Naive B cell (primary cell): ENCODE measurements at regions not wholly inside any gene's neighbourhood (a gene's known extent, or its start where the extent isn't known, plus 50 kb on each side); places are given as distances from the start of the nearest gene placed in this dataset.
"Not testable (repeated sequence)": the region's sequence is repeated elsewhere in the genome, so short reads cannot be mapped to it uniquely, and the experiment has no call there.

Source experiments
- ATAC-seq, 2 donors: fragments of 150-1000 bp; cut with Tn5 transposase; 2 replicates each; pipeline ENCODE4 v1.10.0; 2021; ENCODE audit warnings: low read depth in 2 of 2, mild to moderate bottlenecking in 2 of 2, moderate library complexity in 2 of 2
- DNase-seq: peaks from one replicate; pipeline ENCODE4 v3.0.0; 2022
- H3K27ac Mint-ChIP-seq, 6 donors: one replicate each; pipeline ENCODE4 v1.8.0; 2020 to 2022; ENCODE audit warnings: mild to moderate bottlenecking in 6 of 6, mixed read lengths in 6 of 6, moderate library complexity in 5 of 6, inconsistent platforms in 2 of 6
- H3K27me3 Mint-ChIP-seq, 3 donors: one replicate each; pipeline ENCODE4 v1.8.0; 2021 to 2022; ENCODE audit warnings: mixed read lengths in 3 of 3, mild to moderate bottlenecking in 1 of 3
- H3K36me3 Mint-ChIP-seq, 2 donors: one replicate each; pipeline ENCODE4 v1.8.0; 2020 to 2022; ENCODE audit warnings: mixed read lengths in 2 of 2, inconsistent platforms in 1 of 2, mild to moderate bottlenecking in 1 of 2
- H3K4me1 Mint-ChIP-seq, 3 donors: one replicate each; pipeline ENCODE4 v1.8.0; 2020 to 2022; ENCODE audit warnings: mixed read lengths in 3 of 3, inconsistent platforms in 1 of 3, mild to moderate bottlenecking in 1 of 3, moderate library complexity in 1 of 3
- H3K4me3 Mint-ChIP-seq, 8 donors: one replicate each; pipeline ENCODE4 v1.8.0; 2020 to 2022; ENCODE audit warnings: mild to moderate bottlenecking in 8 of 8, mixed read lengths in 8 of 8, moderate library complexity in 8 of 8, inconsistent platforms in 2 of 8
- H3K9me3 Mint-ChIP-seq, 7 donors: one replicate each; pipeline ENCODE4 v1.8.0; 2020 to 2022; ENCODE audit warnings: mixed read lengths in 7 of 7, mild to moderate bottlenecking in 5 of 7, inconsistent platforms in 2 of 7, moderate library complexity in 1 of 7

- Mint-ChIP-seq H3K9me3 (peaks cover 0 to 5% (median 1%) of the 10 kb centered on the region in 7 donors), H3K27ac (no peak overlapping the region), H3K36me3 (no peaks in the 10 kb centered on the region), H3K4me1 (no peaks in the 10 kb centered on the region), H3K27me3 (peaks cover 0 to 15% (median 0%) of the 10 kb centered on the region in 3 donors), H3K4me3 (no peak overlapping the region)
- no peak for ATAC-seq
- DNase-seq: no peak
These were observed 183.6 kb downstream of the FAXC start for GRCh38 chr6:99165838-99166237.

- no peaks in the 10 kb centered on the region for H3K4me1 Mint-ChIP-seq
- ATAC-seq: no peak
- H3K36me3 Mint-ChIP-seq: peaks cover 0 to 7% of the 10 kb centered on the region in 2 donors
- no peak overlapping the region for H3K27ac Mint-ChIP-seq
- H3K4me3 Mint-ChIP-seq: no peak overlapping the region
- no peak for DNase-seq
- H3K27me3 Mint-ChIP-seq: peaks cover 19 to 35% (median 20%) of the 10 kb centered on the region in 3 donors
- peaks cover 0 to 13% (median 0%) of the 10 kb centered on the region in 7 donors for H3K9me3 Mint-ChIP-seq
These were observed 197.2 kb downstream of the FAXC start for GRCh38 chr6:99152347-99152643.

- Mint-ChIP-seq H3K9me3 (peaks cover 0 to 13% (median 0%) of the 10 kb centered on the region in 7 donors), H3K4me3 (no peak overlapping the region), H3K4me1 (no peaks in the 10 kb centered on the region), H3K27ac (no peak overlapping the region), H3K36me3 (peaks cover 0 to 7% of the 10 kb centered on the region in 2 donors), H3K27me3 (peaks cover 17 to 35% (median 20%) of the 10 kb centered on the region in 3 donors)
- no peak for ATAC-seq
- DNase-seq: no peak
These were observed 197.7 kb downstream of the FAXC start for GRCh38 chr6:99151634-99152346.

- no peak overlapping the region for H3K27ac Mint-ChIP-seq
- DNase-seq: no peak
- no peak overlapping the region for H3K4me3 Mint-ChIP-seq
- H3K9me3 Mint-ChIP-seq: peaks cover 0 to 13% (median 0%) of the 10 kb centered on the region in 7 donors
- ATAC-seq: no peak
- H3K27me3 Mint-ChIP-seq: peaks cover 5 to 23% (median 19%) of the 10 kb centered on the region in 3 donors
- no peaks in the 10 kb centered on the region for H3K4me1 Mint-ChIP-seq
- H3K36me3 Mint-ChIP-seq: peaks cover 0 to 7% of the 10 kb centered on the region in 2 donors
These were observed 200.7 kb downstream of the FAXC start for GRCh38 chr6:99148761-99149160.

GRCh38 chr6:99148111-99148510, 200.4 kb upstream of the FBXL4 start:
- no peak for ATAC-seq
- Mint-ChIP-seq H3K4me1 (no peaks in the 10 kb centered on the region), H3K27me3 (peaks cover 9 to 17% (median 13%) of the 10 kb centered on the region in 3 donors), H3K36me3 (peaks cover 0 to 7% of the 10 kb centered on the region in 2 donors), H3K27ac (no peak overlapping the region), H3K4me3 (no peak overlapping the region), H3K9me3 (peaks cover 0 to 7% (median 0%) of the 10 kb centered on the region in 7 donors)
- DNase-seq: no peak

GRCh38 chr6:99147206-99147605, 199.5 kb upstream of the FBXL4 start:
- H3K9me3 Mint-ChIP-seq: peaks cover 0 to 4% (median 2%) of the 10 kb centered on the region in 7 donors
- peaks cover 0 to 3% of the 10 kb centered on the region in 2 donors for H3K36me3 Mint-ChIP-seq
- DNase-seq (no peak), ATAC-seq (no peak)
- no peak overlapping the region for H3K4me3 Mint-ChIP-seq
- no peaks in the 10 kb centered on the region for H3K4me1 Mint-ChIP-seq
- H3K27me3 Mint-ChIP-seq: peaks cover 8 to 12% (median 9%) of the 10 kb centered on the region in 3 donors
- no peak overlapping the region for H3K27ac Mint-ChIP-seq

GRCh38 chr6:99146711-99147110, 199.0 kb upstream of the FBXL4 start:
- peaks cover 0 to 5% (median 0%) of the 10 kb centered on the region in 7 donors for H3K9me3 Mint-ChIP-seq
- DNase-seq: no peak
- H3K27ac Mint-ChIP-seq: no peak overlapping the region
- no peaks in the 10 kb centered on the region for H3K36me3 Mint-ChIP-seq
- no peak overlapping the region for H3K4me3 Mint-ChIP-seq
- no peaks in the 10 kb centered on the region for H3K4me1 Mint-ChIP-seq
- ATAC-seq: no peak
- H3K27me3 Mint-ChIP-seq: peaks cover 3 to 12% (median 4%) of the 10 kb centered on the region in 3 donors

GRCh38 chr6:99145738-99146137, 198.0 kb upstream of the FBXL4 start:
- Mint-ChIP-seq H3K9me3 (peaks cover 0 to 9% (median 0%) of the 10 kb centered on the region in 7 donors), H3K27me3 (peaks cover 0 to 12% (median 0%) of the 10 kb centered on the region in 3 donors), H3K36me3 (no peaks in the 10 kb centered on the region), H3K27ac (no peak overlapping the region), H3K4me1 (no peaks in the 10 kb centered on the region), H3K4me3 (no peak overlapping the region)
- DNase-seq (no peak), ATAC-seq (no peak)

- ATAC-seq: no peak
- no peaks in the 10 kb centered on the region for H3K36me3 Mint-ChIP-seq
- no peak for DNase-seq
- peaks cover 0 to 9% (median 0%) of the 10 kb centered on the region in 7 donors for H3K9me3 Mint-ChIP-seq
- no peak overlapping the region for H3K4me3 Mint-ChIP-seq
- no peaks in the 10 kb centered on the region for H3K4me1 Mint-ChIP-seq
- peaks cover 0 to 7% (median 0%) of the 10 kb centered on the region in 3 donors for H3K27me3 Mint-ChIP-seq
- no peak overlapping the region for H3K27ac Mint-ChIP-seq
These were observed 195.5 kb upstream of the FBXL4 start for GRCh38 chr6:99143108-99143861.

- H3K27me3 Mint-ChIP-seq, H3K9me3 Mint-ChIP-seq, H3K27ac Mint-ChIP-seq, ATAC-seq, H3K36me3 Mint-ChIP-seq, DNase-seq, H3K4me3 Mint-ChIP-seq, H3K4me1 Mint-ChIP-seq: not testable (repeated sequence)
These were observed 194.2 kb upstream of the FBXL4 start for GRCh38 chr6:99141906-99142305.

- Mint-ChIP-seq H3K4me3 (no peak overlapping the region), H3K36me3 (no peaks in the 10 kb centered on the region), H3K4me1 (no peaks in the 10 kb centered on the region), H3K9me3 (peaks cover 0 to 9% (median 0%) of the 10 kb centered on the region in 7 donors), H3K27ac (no peak overlapping the region), H3K27me3 (peaks cover 0 to 7% (median 0%) of the 10 kb centered on the region in 3 donors)
- no peak for DNase-seq
- no peak for ATAC-seq
These were observed 190.7 kb upstream of the FBXL4 start for GRCh38 chr6:99138445-99138844.

GRCh38 chr6:99137314-99137713, 189.6 kb upstream of the FBXL4 start:
- Mint-ChIP-seq H3K27me3 (no peaks in the 10 kb centered on the region), H3K36me3 (no peaks in the 10 kb centered on the region), H3K4me3 (no peak overlapping the region), H3K4me1 (no peaks in the 10 kb centered on the region), H3K9me3 (peaks cover 0 to 4% (median 0%) of the 10 kb centered on the region in 7 donors), H3K27ac (no peak overlapping the region)
- no peak for DNase-seq
- no peak for ATAC-seq

GRCh38 chr6:99136488-99136887, 188.7 kb upstream of the FBXL4 start:
- no peaks in the 10 kb centered on the region for H3K36me3 Mint-ChIP-seq
- no peak for ATAC-seq
- H3K4me3 Mint-ChIP-seq: no peak overlapping the region
- no peak for DNase-seq
- peaks cover 0 to 3% (median 0%) of the 10 kb centered on the region in 7 donors for H3K9me3 Mint-ChIP-seq
- no peaks in the 10 kb centered on the region for H3K4me1 Mint-ChIP-seq
- H3K27ac Mint-ChIP-seq: no peak overlapping the region
- peaks cover 0 to 6% (median 0%) of the 10 kb centered on the region in 3 donors for H3K27me3 Mint-ChIP-seq

- ATAC-seq (no peak), DNase-seq (no peak)
- Mint-ChIP-seq H3K27me3 (peaks cover 0 to 14% (median 0%) of the 10 kb centered on the region in 3 donors), H3K4me1 (no peaks in the 10 kb centered on the region), H3K4me3 (no peak overlapping the region), H3K9me3 (no peaks in the 10 kb centered on the region), H3K27ac (no peak overlapping the region), H3K36me3 (no peaks in the 10 kb centered on the region)
These were observed 184.4 kb upstream of the FBXL4 start for GRCh38 chr6:99132026-99132635.
